ENCODE measurements at regions not wholly inside any gene's neighbourhood (a gene's known extent, or its start where the extent isn't known, plus 50 kb on each side); places are given as distances from the start of the nearest gene placed in this dataset.

DNA sequence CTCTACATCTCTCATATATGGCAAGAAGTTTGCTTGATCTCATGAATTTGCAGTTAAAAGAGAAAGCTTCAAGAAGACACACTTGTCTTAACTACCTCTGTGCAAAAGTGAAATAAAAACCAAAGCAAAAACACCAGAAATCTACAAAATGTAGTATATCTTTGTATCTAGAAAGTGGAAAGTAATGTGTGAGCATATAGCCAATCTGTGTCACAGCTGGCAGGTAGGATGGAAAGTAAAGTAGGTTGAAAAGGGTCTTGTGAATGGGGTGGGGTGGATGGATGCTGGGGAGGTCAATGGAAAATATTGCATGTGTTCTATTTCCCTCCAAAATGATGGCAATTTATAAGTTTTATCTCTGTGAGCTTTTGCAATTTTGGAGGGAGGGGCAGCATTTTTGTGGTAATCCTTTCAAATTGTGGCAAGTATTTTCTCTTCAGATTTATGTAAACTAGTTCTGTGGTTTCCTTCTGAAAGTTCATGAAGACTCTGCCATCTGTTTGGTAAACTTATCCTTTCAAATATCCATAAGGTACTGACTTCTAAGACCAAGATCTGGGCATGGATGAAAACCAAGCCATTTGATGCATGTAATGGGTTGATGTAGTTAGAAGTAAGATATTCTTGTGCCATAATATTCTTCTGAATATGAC lies 215.9 kb upstream of the GIMD1 start (continued):
- TF ChIP-seq, protein P1, sequence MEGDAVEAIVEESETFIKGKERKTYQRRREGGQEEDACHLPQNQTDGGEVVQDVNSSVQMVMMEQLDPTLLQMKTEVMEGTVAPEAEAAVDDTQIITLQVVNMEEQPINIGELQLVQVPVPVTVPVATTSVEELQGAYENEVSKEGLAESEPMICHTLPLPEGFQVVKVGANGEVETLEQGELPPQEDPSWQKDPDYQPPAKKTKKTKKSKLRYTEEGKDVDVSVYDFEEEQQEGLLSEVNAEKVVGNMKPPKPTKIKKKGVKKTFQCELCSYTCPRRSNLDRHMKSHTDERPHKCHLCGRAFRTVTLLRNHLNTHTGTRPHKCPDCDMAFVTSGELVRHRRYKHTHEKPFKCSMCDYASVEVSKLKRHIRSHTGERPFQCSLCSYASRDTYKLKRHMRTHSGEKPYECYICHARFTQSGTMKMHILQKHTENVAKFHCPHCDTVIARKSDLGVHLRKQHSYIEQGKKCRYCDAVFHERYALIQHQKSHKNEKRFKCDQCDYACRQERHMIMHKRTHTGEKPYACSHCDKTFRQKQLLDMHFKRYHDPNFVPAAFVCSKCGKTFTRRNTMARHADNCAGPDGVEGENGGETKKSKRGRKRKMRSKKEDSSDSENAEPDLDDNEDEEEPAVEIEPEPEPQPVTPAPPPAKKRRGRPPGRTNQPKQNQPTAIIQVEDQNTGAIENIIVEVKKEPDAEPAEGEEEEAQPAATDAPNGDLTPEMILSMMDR (IDR thresholded peaks at IDR 0.05 in 2 of 3, conservative IDR thresholded peaks at IDR 0.05 in 1 of 3; ENCODE audit: control insufficient read depth in 2 of 3, extremely low read depth in 1 of 3, insufficient read depth in 1 of 3, low read depth in 3 of 3, low read length in 3 of 3) = no peak
- no peak for TF ChIP-seq GABPA (IDR thresholded peaks at IDR 0.05; ENCODE audit: low read depth)

DNA sequence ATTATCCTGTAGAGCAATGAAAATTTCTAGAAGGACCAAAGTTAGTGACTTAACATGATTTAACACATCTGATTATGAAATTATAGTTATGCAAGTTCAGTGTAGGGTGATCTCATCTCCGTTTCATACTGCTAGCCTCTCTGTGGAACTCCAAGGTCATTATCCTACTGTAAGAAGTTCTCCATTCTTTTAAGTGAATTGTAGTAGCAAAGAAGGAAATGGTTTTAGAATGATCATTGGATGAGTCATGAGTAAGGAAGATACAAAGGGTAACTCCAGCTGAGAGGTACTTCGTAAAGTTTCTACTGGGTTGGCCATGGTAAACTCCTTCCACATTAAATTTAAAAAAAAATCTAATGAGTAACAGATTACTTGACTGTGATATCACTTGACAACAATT lies 215.0 kb upstream of the GIMD1 start:
- ChIA-PET POLR2A (no interaction called here), RAD21 (ENCODE audit: unreplicated experiment) (no interaction called here), SMC1A (ENCODE audit: uncharacterized antibody, unreplicated experiment) (no interaction called here), CTCF (no interaction called here)
- Histone ChIP-seq H3K4me2 (ENCODE audit: control insufficient read depth, insufficient read depth) (no peak overlapping the region), H3K27me3 (replicated peaks in 1 of 2; ENCODE audit: control insufficient read depth in 2 of 2, insufficient read depth in 2 of 2, low read length in 1 of 2) (no peaks in the 10 kb centered on the region), H4K20me1 (ENCODE audit: control insufficient read depth, insufficient read depth) (no peaks in the 10 kb centered on the region), H3K27ac (ENCODE audit: control insufficient read depth, insufficient read depth) (no peak overlapping the region), H3K4me1 (ENCODE audit: control insufficient read depth, insufficient read depth, low read length) (no peaks in the 10 kb centered on the region), H2AFZ (ENCODE audit: control insufficient read depth, low read depth, low read length) (no peak overlapping the region), H3K9me3 (replicated peaks; ENCODE audit: control insufficient read depth, insufficient read depth, low read length) (no peaks in the 10 kb centered on the region), H3K4me3 (no peak overlapping the region), H3K9ac (ENCODE audit: control insufficient read depth, insufficient read depth, low read length) (no peak overlapping the region), H3K79me2 (ENCODE audit: control insufficient read depth, insufficient read depth, low read length) (no peaks in the 10 kb centered on the region), H3K36me3 (ENCODE audit: control insufficient read depth in 2 of 2, insufficient read depth in 2 of 2, low read length in 1 of 2) (no peaks in the 10 kb centered on the region)
- intact Hi-C loops (cut with micrococcal nuclease; ENCODE audit: unreplicated experiment) (no loop called here), in situ Hi-C loops (cut with MboI) (no loop called here)
- DNase-seq (ENCODE audit: low read depth, low spot score) (no peak), ATAC-seq (no peak), FAIRE-seq (no peak)
- no TSS peak for BruUV-seq (replicated peaks)
- TF ChIP-seq, protein P2, sequence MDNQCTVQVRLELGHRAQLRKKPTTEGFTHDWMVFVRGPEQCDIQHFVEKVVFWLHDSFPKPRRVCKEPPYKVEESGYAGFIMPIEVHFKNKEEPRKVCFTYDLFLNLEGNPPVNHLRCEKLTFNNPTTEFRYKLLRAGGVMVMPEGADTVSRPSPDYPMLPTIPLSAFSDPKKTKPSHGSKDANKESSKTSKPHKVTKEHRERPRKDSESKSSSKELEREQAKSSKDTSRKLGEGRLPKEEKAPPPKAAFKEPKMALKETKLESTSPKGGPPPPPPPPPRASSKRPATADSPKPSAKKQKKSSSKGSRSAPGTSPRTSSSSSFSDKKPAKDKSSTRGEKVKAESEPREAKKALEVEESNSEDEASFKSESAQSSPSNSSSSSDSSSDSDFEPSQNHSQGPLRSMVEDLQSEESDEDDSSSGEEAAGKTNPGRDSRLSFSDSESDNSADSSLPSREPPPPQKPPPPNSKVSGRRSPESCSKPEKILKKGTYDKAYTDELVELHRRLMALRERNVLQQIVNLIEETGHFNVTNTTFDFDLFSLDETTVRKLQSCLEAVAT (IDR thresholded peaks at IDR 0.05) = no peak
- 4% methylated on average over 2 of the region's 2 CpGs for WGBS (ENCODE audit: insufficient coverage, insufficient replicate concordance, low lambda C conversion rate, missing lambda C conversion rate)
